ENCODE measurements at regions not wholly inside any gene's neighbourhood (a gene's known extent, or its start where the extent isn't known, plus 50 kb on each side); places are given as distances from the start of the nearest gene placed in this dataset.

DNA sequence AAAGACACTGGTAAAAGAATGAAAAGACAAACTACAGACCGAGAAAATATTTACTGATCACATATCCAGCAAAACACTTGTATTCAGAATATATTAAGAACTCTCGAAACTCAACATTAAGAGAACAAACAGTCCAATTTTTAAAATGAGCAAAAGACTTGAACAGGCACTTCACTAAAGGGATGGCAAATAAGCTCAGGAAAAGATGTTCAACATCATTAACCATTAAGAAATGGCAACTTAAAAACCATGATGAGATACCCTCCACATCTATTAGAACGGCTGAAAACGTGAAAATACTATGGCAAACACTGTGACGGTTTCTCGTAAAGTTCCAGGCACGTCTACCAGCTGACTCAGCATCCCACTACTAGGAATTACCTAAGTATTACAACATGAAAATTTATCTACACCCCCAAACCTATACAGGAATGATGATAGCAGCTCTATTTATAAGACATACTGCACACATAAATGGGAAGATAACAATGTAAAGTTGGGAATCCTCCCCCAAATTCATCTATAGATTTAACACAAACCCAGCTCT is 86.1 kb upstream of the PROK2 start:
- POLR2A ChIA-PET, result no interaction called here

DNA sequence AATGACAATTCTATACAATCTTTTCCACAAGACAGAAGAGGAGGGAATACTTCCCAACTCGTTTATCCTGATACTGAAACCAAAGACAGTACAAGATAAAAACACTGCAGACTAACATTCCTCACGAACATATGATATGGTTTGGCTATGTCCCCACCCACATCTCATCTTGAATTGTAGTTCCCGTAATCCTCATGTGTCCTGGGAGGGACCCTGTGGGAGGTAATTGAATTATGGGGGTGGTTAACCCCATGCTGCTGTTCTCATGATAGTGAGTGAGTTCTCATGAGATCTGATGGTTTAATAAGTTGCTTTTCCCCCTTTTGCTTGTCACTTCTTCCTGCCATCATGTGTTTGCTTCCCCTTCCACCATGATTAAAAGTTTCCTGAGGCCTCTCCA is 83.9 kb upstream of the PROK2 start:
- no peak overlapping the region for H3K27ac ChIP-seq (ENCODE audit: low read length)
- no peaks in the 10 kb centered on the region for H3K9me3 ChIP-seq (ENCODE audit: control insufficient read depth, insufficient read depth, low read depth, low read length)
- no peak for TF ChIP-seq TCF7L2 (IDR thresholded peaks at IDR 0.05; ENCODE audit: low read depth, low read length)
- no peak for TF ChIP-seq POLR2AphosphoS5 (IDR thresholded peaks at IDR 0.05; ENCODE audit: low read depth, low read length)
- TF ChIP-seq, protein P1, sequence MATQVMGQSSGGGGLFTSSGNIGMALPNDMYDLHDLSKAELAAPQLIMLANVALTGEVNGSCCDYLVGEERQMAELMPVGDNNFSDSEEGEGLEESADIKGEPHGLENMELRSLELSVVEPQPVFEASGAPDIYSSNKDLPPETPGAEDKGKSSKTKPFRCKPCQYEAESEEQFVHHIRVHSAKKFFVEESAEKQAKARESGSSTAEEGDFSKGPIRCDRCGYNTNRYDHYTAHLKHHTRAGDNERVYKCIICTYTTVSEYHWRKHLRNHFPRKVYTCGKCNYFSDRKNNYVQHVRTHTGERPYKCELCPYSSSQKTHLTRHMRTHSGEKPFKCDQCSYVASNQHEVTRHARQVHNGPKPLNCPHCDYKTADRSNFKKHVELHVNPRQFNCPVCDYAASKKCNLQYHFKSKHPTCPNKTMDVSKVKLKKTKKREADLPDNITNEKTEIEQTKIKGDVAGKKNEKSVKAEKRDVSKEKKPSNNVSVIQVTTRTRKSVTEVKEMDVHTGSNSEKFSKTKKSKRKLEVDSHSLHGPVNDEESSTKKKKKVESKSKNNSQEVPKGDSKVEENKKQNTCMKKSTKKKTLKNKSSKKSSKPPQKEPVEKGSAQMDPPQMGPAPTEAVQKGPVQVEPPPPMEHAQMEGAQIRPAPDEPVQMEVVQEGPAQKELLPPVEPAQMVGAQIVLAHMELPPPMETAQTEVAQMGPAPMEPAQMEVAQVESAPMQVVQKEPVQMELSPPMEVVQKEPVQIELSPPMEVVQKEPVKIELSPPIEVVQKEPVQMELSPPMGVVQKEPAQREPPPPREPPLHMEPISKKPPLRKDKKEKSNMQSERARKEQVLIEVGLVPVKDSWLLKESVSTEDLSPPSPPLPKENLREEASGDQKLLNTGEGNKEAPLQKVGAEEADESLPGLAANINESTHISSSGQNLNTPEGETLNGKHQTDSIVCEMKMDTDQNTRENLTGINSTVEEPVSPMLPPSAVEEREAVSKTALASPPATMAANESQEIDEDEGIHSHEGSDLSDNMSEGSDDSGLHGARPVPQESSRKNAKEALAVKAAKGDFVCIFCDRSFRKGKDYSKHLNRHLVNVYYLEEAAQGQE (IDR thresholded peaks at IDR 0.05; ENCODE audit: insufficient read depth in 1 of 2, low read depth in 2 of 2, low read length in 1 of 2), result no peak
- no peak for TF ChIP-seq SIN3A (IDR thresholded peaks at IDR 0.05; ENCODE audit: borderline replicate concordance, insufficient read depth, low read depth, low read length)
- TF ChIP-seq, protein P2, sequence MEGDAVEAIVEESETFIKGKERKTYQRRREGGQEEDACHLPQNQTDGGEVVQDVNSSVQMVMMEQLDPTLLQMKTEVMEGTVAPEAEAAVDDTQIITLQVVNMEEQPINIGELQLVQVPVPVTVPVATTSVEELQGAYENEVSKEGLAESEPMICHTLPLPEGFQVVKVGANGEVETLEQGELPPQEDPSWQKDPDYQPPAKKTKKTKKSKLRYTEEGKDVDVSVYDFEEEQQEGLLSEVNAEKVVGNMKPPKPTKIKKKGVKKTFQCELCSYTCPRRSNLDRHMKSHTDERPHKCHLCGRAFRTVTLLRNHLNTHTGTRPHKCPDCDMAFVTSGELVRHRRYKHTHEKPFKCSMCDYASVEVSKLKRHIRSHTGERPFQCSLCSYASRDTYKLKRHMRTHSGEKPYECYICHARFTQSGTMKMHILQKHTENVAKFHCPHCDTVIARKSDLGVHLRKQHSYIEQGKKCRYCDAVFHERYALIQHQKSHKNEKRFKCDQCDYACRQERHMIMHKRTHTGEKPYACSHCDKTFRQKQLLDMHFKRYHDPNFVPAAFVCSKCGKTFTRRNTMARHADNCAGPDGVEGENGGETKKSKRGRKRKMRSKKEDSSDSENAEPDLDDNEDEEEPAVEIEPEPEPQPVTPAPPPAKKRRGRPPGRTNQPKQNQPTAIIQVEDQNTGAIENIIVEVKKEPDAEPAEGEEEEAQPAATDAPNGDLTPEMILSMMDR (IDR thresholded peaks at IDR 0.05), result no peak
- ChIA-PET CTCF (no interaction called here), POLR2A (no interaction called here)
- no peaks in the 10 kb centered on the region for H3K36me3 ChIP-seq (ENCODE audit: control insufficient read depth, insufficient read depth, low read length)
- in situ Hi-C loops (cut with HindIII; ENCODE audit: low pct_unique_long_range_greater_than_20kb, low sequenced_read_pairs), result no loop called here
- intact Hi-C loops (cut with micrococcal nuclease; ENCODE audit: unreplicated experiment), result no loop called here
- H3K4me1 ChIP-seq (ENCODE audit: control insufficient read depth, insufficient read depth, low read length), result no peaks in the 10 kb centered on the region
- H3K27me3 ChIP-seq (ENCODE audit: control insufficient read depth, insufficient read depth, low read length), result 0 out of 2 replicates have a peak, but pooled peaks cover 2% of the 10 kb centered on the region
- DNase-seq (ENCODE audit: low read depth, low spot score) (no peak), ATAC-seq (no peak)
- no peak overlapping the region for H3K4me3 ChIP-seq (ENCODE audit: low read depth in 2 of 2, low read length in 2 of 2)
- BruUV-seq (replicated peaks), result no TSS peak

More for the DNA sequence above, 86.1 kb upstream of the PROK2 start:
- intact Hi-C loops (cut with micrococcal nuclease; ENCODE audit: unreplicated experiment), result loop anchor here (10.0 kb wide), 1 partner anchor 944 kb away; no protein-coding TSS in a partner anchor
- H3K4me1 ChIP-seq (ENCODE audit: control insufficient read depth, insufficient read depth, low read length), result no peaks in the 10 kb centered on the region
- in situ Hi-C loops (cut with HindIII; ENCODE audit: low pct_unique_long_range_greater_than_20kb, low sequenced_read_pairs), result no loop called here
- no peak overlapping the region for H3K4me3 ChIP-seq (ENCODE audit: low read depth in 2 of 2, low read length in 2 of 2)
- no peaks in the 10 kb centered on the region for H3K9me3 ChIP-seq (ENCODE audit: control insufficient read depth, insufficient read depth, low read depth, low read length)
- CTCF ChIA-PET, result no interaction called here
- H3K27ac ChIP-seq (ENCODE audit: low read length), result no peak overlapping the region
- no peak for DNase-seq (ENCODE audit: low read depth, low spot score)
- BruUV-seq (replicated peaks), result no TSS peak
- H3K36me3 ChIP-seq (ENCODE audit: control insufficient read depth, insufficient read depth, low read length), result no peaks in the 10 kb centered on the region
- TF ChIP-seq TCF7L2 (IDR thresholded peaks at IDR 0.05; ENCODE audit: low read depth, low read length), result no peak
- TF ChIP-seq, protein P2 (IDR thresholded peaks at IDR 0.05), result no peak
- 0 out of 2 replicates have a peak, but pooled peaks cover 2% of the 10 kb centered on the region for H3K27me3 ChIP-seq (ENCODE audit: control insufficient read depth, insufficient read depth, low read length)
- ATAC-seq, result no peak
